Mucosa of stomach (tissue), 1 donor: ENCODE measurements at regions not wholly inside any gene's neighbourhood (a gene's known extent, or its start where the extent isn't known, plus 50 kb on each side); places are given as distances from the start of the nearest gene placed in this dataset.

ENCODE experiments used
- H3K27me3 ChIP-seq: one replicate; pipeline ENCODE4 v1.7.0; 2013; ENCODE audit warnings: mild to moderate bottlenecking, low read length; ENCODE audit not compliant: control insufficient read depth, insufficient read depth
- H3K36me3 ChIP-seq: one replicate; pipeline ENCODE4 v1.7.0; 2013; ENCODE audit warnings: low read length; ENCODE audit not compliant: control insufficient read depth, insufficient read depth
- H3K4me1 ChIP-seq: one replicate; pipeline ENCODE4 v1.7.0; 2013; ENCODE audit warnings: mild to moderate bottlenecking, low read length; ENCODE audit not compliant: control insufficient read depth, insufficient read depth
- H3K4me3 ChIP-seq: one replicate; pipeline ENCODE4 v1.7.0; 2013; ENCODE audit warnings: low read length
- H3K9ac ChIP-seq: one replicate; pipeline ENCODE4 v1.7.0; 2013; ENCODE audit warnings: mild to moderate bottlenecking, low read length, moderate library complexity
- H3K9me3 ChIP-seq: one replicate; pipeline ENCODE4 v1.7.0; 2013; ENCODE audit warnings: mild to moderate bottlenecking, low read length, moderate library complexity; ENCODE audit not compliant: control insufficient read depth
- donor health status: Pancreatic carcinoma.

DNA sequence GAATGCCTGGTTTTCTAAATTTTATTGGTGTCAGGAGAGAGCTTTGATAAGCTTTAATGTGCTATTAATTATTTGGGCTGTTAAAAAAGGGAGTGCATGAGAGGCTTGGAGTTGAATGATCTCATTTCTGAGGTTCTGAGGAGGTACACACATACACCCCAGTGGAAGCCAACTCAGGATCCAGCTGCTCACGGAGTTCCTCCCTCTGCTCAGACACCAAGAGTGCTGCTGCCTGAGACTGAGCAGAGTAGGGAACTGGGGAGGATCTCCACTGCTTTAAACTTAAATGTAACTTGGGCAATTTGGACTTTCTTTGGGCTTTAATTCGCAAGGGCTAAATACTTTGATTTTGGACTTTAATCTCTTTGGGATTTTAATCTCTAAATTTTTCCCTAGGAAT, 414.4 kb upstream of the CADM1 start:
- H3K27me3 ChIP-seq, result peaks cover 3% of the 10 kb centered on the region
- no peaks in the 10 kb centered on the region for H3K36me3 ChIP-seq
- no peaks in the 10 kb centered on the region for H3K9me3 ChIP-seq
- H3K9ac ChIP-seq, result no peak overlapping the region
- H3K4me3 ChIP-seq, result no peak overlapping the region
- H3K4me1 ChIP-seq, result no peaks in the 10 kb centered on the region

DNA sequence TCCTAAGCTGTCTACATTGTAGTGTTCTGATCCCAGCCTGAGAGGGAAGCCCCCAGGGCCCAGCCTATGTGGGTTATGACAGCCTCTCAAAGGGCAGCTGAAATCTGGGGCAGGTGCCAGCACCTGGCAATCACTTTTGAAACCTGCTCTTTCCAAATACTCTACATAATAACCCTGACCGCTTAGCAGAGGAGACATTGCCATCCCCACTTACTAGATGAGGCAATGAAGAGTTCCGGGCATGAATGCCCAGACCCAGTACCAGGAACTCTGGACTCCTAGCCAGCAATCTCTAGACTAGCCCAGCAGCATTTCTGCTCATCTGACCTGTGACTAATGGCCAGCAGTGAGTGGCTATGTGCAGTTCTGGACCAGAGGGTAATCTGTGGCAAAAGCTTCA, 412.4 kb upstream of the CADM1 start:
- no peak overlapping the region for H3K4me3 ChIP-seq
- H3K27me3 ChIP-seq, result peaks cover 3% of the 10 kb centered on the region
- no peak overlapping the region for H3K9ac ChIP-seq
- no peaks in the 10 kb centered on the region for H3K36me3 ChIP-seq
- H3K9me3 ChIP-seq, result no peaks in the 10 kb centered on the region
- H3K4me1 ChIP-seq, result no peaks in the 10 kb centered on the region

DNA sequence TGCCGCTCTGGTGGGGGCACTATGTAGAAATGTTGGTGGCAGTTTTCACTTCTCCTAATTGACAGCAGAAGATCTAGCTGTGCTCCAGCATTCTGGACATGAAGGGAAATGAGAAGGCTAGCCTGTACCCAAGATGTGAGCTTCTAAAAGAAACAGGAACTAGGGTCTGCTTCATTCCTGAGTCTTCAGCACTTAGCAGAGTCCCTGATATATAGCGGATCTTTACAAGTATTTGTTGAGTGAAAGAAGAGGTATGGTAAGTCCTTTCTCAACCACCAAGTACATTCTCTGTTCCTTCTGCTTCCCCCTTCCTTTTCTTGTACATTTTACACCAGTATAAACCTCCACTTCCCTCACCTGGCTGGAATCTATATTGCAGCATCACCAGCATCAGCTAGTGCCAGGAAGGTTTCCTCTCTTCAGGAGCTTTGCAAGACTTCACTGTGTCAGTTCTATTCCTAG, 408.3 kb upstream of the CADM1 start:
- no peaks in the 10 kb centered on the region for H3K9me3 ChIP-seq
- no peaks in the 10 kb centered on the region for H3K4me1 ChIP-seq
- no peaks in the 10 kb centered on the region for H3K36me3 ChIP-seq
- H3K9ac ChIP-seq, result no peak overlapping the region
- H3K27me3 ChIP-seq, result peaks cover 3% of the 10 kb centered on the region
- no peak overlapping the region for H3K4me3 ChIP-seq

DNA sequence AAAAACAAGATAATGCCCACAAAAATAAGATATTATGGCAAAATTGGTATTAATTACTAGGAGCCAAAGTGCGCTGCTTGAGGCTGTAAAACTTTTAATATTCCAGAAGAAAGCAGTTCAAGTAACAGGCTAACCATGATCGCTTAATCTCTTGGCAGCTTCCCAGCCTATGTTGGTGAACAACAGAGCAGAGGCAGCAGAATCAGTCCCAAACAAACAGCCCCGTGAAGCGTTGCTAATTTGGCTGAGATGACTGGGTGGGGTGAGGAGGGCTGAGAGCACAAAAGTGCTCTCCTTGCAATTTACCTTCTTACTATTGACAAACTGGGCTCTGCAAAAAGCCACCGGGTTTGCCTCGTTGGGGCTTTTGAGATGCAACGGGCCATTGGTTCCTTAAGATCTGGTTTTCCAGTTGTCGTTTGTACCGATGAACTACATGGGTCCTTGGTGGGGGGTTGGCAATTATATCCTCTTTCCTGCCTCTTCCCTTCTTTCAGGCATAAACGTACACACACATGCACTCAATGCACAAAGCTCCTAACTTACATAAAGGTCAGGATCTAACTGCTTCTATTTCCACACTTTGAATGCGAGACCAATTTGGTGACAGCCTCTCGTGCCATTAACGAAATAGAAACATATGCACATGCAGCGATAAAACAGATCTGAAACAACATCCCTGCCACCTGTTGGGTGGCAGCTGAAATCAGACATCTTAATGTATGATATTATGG, 407.6 kb upstream of the CADM1 start:
- H3K9ac ChIP-seq, result no peak overlapping the region
- H3K4me1 ChIP-seq, result no peaks in the 10 kb centered on the region
- no peak overlapping the region for H3K4me3 ChIP-seq

DNA sequence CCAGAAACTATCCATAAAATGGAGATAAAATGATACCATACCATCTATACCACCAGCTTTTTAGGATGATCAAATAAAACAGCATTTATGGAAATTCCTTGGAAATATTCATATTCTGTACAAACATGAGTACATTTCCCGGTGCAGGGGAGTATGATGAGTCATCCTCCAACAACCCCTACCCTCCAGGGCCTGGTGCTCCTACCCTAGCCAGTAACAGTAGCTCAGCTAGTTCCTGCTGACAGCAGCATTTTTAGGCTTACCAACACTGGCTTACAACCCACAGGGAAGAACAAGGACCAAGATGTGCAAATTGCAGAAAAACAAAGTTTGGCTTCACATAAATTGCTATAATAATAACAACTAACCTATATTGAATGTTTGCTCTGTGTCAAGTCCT, 406.2 kb upstream of the CADM1 start:
- no peaks in the 10 kb centered on the region for H3K36me3 ChIP-seq
- H3K4me1 ChIP-seq, result no peaks in the 10 kb centered on the region
- H3K4me3 ChIP-seq, result no peak overlapping the region
- no peaks in the 10 kb centered on the region for H3K9me3 ChIP-seq
- H3K9ac ChIP-seq, result no peak overlapping the region
- no peaks in the 10 kb centered on the region for H3K27me3 ChIP-seq

More for the DNA sequence above, 407.6 kb upstream of the CADM1 start:
- Histone ChIP-seq H3K27me3 (peaks cover under 1% of the 10 kb centered on the region), H3K9me3 (no peaks in the 10 kb centered on the region), H3K36me3 (no peaks in the 10 kb centered on the region)

DNA sequence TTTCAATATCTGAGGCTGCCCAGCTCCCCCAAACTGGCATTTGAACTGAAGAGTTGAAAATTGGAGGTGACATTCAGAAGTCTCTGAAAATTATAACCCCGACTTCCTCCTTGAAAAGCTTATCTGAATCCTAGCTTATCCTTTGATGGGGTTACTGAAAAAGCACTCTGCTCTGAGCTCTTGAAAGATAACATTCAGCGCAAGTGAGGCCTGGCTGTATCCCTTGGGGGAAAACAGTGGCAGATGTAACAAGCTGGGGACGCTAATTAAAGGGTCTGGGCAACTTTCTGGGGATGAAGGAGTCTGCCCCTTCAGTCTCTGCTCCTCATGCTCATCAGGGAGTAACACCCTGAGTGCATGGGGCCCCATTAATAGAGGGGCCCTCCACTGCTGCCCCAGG, 402.0 kb upstream of the CADM1 start:
- no peaks in the 10 kb centered on the region for H3K9me3 ChIP-seq
- no peak overlapping the region for H3K4me3 ChIP-seq
- no peaks in the 10 kb centered on the region for H3K4me1 ChIP-seq
- no peaks in the 10 kb centered on the region for H3K36me3 ChIP-seq
- no peak overlapping the region for H3K9ac ChIP-seq
- H3K27me3 ChIP-seq, result no peaks in the 10 kb centered on the region

DNA sequence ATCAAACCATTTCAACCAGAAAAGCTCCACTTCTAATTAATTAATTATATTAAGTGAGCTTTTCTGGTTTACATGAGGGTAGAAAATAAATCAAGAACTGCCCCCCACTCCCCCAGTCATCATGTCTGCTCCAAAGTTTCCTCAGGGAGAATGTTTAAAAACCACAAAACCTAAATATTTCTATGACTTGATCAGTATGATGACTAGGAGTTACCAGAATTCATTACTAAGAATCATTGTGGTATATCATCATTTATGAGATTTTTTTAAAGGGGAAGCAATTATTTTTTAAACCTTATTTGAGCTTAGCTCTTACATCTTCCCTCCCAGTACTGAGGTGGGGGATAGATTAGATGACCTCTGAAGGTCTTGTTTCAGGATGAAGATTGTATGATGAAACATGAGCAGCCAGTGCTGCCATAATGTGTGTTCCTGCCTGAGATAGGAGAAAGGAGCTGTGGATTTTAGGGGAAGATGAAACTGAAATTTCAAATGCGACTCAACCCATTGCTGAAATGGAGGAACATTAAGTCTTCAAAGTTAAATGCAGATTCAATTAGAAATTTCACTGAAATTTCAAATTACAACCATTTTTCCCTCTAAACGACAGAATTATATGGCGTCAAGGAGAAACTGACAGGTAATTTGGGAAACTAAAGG, 401.3 kb upstream of the CADM1 start:
- Histone ChIP-seq H3K4me3 (no peak overlapping the region), H3K9ac (no peak overlapping the region), H3K9me3 (no peaks in the 10 kb centered on the region), H3K36me3 (no peaks in the 10 kb centered on the region), H3K27me3 (no peaks in the 10 kb centered on the region), H3K4me1 (no peaks in the 10 kb centered on the region)

DNA sequence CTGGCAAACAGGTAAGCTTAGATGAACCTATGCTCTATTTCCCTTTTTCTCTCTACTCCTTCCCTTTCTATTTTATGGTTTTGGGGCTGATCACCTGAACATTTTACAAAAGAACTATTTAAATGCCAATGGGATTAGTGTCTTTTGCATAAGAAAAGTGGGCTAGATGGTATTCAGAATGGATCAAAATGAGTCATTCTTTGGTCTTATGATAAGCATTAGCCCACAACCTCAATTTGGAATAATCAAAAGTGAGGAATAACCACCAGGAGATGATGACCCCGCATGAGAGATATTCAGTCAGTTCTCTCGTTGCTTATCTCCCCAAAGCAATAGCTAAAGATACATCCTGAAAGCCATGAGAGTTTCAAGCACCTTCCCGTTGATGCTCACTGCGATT, 399.0 kb upstream of the CADM1 start:
- H3K9me3 ChIP-seq, result no peaks in the 10 kb centered on the region
- no peaks in the 10 kb centered on the region for H3K4me1 ChIP-seq
- no peak overlapping the region for H3K9ac ChIP-seq
- no peak overlapping the region for H3K4me3 ChIP-seq
- H3K27me3 ChIP-seq, result no peaks in the 10 kb centered on the region
- H3K36me3 ChIP-seq, result no peaks in the 10 kb centered on the region

DNA sequence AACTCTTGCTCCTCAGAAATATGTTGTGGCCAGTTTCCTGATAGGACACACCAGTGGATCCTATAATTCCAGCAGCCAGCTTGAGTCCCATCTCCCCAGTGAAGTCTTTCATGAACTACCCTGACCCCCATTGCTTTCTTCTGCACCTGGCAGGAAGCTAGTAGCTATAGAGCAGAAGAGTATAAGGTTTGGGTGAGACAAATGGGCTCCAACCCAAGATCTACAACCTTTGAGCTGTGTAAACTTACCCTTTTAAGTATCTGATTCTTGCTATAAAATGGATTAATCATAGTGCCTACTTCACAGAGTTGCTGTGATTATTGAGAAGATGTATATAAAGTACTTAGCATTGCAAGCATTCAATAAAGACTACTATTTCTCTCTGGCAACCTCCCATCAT, 396.9 kb upstream of the CADM1 start:
- no peak overlapping the region for H3K9ac ChIP-seq
- H3K4me1 ChIP-seq, result no peaks in the 10 kb centered on the region
- no peaks in the 10 kb centered on the region for H3K36me3 ChIP-seq
- H3K4me3 ChIP-seq, result no peak overlapping the region
- no peaks in the 10 kb centered on the region for H3K9me3 ChIP-seq
- H3K27me3 ChIP-seq, result no peaks in the 10 kb centered on the region

DNA sequence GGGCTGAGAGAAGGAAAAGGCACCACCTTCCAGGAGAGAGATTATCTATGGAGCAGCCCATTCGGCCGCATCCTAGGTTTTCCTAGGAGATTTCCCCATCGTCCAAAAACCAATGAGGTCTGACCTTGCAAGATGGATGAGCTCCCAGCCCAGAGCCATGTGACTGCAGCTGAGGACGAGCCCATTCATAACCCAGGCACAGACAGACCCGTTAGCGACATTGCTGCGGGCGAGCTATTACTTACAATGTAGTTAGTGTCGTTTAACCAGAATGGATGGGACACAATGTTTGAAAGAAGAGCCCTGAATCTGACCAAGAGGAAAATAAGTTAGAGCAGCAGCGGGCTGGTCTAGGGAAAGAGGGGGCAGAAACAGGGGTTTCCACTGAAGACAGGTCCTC, 395.9 kb upstream of the CADM1 start:
- Histone ChIP-seq H3K9me3 (no peaks in the 10 kb centered on the region), H3K4me3 (no peak overlapping the region), H3K36me3 (no peaks in the 10 kb centered on the region), H3K27me3 (no peaks in the 10 kb centered on the region), H3K9ac (no peak overlapping the region), H3K4me1 (no peaks in the 10 kb centered on the region)

DNA sequence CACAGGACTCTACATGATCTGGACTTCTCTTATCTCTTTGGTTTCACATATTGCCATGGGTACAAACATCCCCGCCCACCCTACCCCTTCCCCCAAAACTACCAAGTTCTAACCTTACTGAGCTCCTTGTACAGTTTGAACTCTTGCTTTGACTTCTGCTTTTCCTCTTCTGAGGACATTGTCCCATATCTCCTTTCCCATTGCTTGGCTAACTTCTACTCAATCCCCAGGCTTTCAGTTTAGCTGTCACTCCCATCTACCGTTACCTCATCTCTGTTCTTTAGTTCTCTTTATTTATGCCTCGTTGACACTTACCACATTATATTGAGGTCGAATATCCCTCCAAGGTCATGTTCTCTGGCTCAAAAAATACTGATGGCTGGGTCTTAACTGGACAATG, 393.5 kb upstream of the CADM1 start:
- H3K4me1 ChIP-seq, result no peaks in the 10 kb centered on the region
- H3K36me3 ChIP-seq, result no peaks in the 10 kb centered on the region
- H3K4me3 ChIP-seq, result no peak overlapping the region
- no peaks in the 10 kb centered on the region for H3K27me3 ChIP-seq
- no peak overlapping the region for H3K9ac ChIP-seq
- H3K9me3 ChIP-seq, result no peaks in the 10 kb centered on the region

DNA sequence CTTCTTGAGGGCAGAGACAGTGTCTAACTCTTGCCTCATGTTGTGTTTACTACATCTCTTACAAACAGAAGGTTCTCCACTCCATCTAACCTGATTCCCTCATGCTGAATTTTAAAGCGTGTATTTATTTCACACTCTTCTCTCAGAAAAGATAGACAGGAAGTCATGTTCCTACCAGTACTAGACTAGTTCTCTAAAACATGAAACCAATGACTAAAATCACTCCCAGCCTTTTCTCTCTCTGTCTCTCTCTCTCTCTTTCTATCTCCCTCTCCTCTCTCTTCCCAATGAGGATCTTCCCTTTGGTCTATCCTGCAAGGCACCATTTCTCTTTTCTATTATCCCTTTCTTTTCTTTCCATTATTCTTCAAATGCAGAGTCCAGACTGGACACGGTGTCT, 391.9 kb upstream of the CADM1 start:
- no peaks in the 10 kb centered on the region for H3K9me3 ChIP-seq
- H3K9ac ChIP-seq, result no peak overlapping the region
- no peaks in the 10 kb centered on the region for H3K36me3 ChIP-seq
- no peaks in the 10 kb centered on the region for H3K4me1 ChIP-seq
- H3K4me3 ChIP-seq, result no peak overlapping the region
- H3K27me3 ChIP-seq, result no peaks in the 10 kb centered on the region
